GM06990 (cell line): ENCODE measurements at regions not wholly inside any gene's neighbourhood (a gene's known extent, or its start where the extent isn't known, plus 50 kb on each side); places are given as distances from the start of the nearest gene placed in this dataset.

Experiments used
- DNase-seq: peaks from one replicate; pipeline ENCODE4 v3.0.0-alpha.2; 2011; ENCODE audit not compliant: insufficient read length; ENCODE audit errors: extremely low read depth
- H3K27me3 ChIP-seq: replicated peaks from 2 replicates; pipeline ENCODE4 v1.6.0; 2011; ENCODE audit warnings: low read length; ENCODE audit not compliant: control insufficient read depth, insufficient read depth
- H3K36me3 ChIP-seq: 2 replicates; pipeline ENCODE4 v1.5.1; 2011; ENCODE audit warnings: low read length; ENCODE audit not compliant: control insufficient read depth, insufficient read depth
- H3K4me3 ChIP-seq: replicated peaks from 2 replicates; pipeline ENCODE4 v1.5.1; 2011; ENCODE audit warnings: low read depth, mild to moderate bottlenecking, control low read depth, low read length
- CTCF ChIP-seq: IDR thresholded peaks from 2 replicates; pipeline ENCODE4 v1.5.1; 2011; ENCODE audit warnings: low read length, control low read depth, mild to moderate bottlenecking, inconsistent platforms; ENCODE audit not compliant: insufficient read depth, poor library complexity, severe bottlenecking

GRCh38 chr4:14131335-14131734, 503.8 kb upstream of the BOD1L1 start:
- no peaks in the 10 kb centered on the region for H3K27me3 ChIP-seq
- TF ChIP-seq CTCF = no peak
- no peak for DNase-seq
- H3K36me3 ChIP-seq = no peaks in the 10 kb centered on the region
- no peak overlapping the region for H3K4me3 ChIP-seq

- no peak for DNase-seq
- TF ChIP-seq CTCF = no peak
- Histone ChIP-seq H3K27me3 (no peaks in the 10 kb centered on the region), H3K36me3 (no peaks in the 10 kb centered on the region), H3K4me3 (no peak overlapping the region)
These were observed 504.8 kb upstream of the BOD1L1 start for GRCh38 chr4:14132301-14132700.

GRCh38 chr4:14138106-14138505, 510.6 kb upstream of the BOD1L1 start:
- no peaks in the 10 kb centered on the region for H3K27me3 ChIP-seq
- DNase-seq = no peak
- TF ChIP-seq CTCF = no peak
- H3K4me3 ChIP-seq = no peak overlapping the region
- H3K36me3 ChIP-seq = no peaks in the 10 kb centered on the region

- no peak for DNase-seq
- no peak overlapping the region for H3K4me3 ChIP-seq
- no peaks in the 10 kb centered on the region for H3K27me3 ChIP-seq
- peak; percentile 31 for TF ChIP-seq CTCF
- H3K36me3 ChIP-seq = no peaks in the 10 kb centered on the region
These were observed 516.4 kb upstream of the BOD1L1 start for GRCh38 chr4:14143892-14144291.

GRCh38 chr4:14149176-14150053, 521.9 kb upstream of the BOD1L1 start:
- no peak for TF ChIP-seq CTCF
- Histone ChIP-seq H3K4me3 (no peak overlapping the region), H3K27me3 (no peaks in the 10 kb centered on the region), H3K36me3 (no peaks in the 10 kb centered on the region)
- DNase-seq = no peak
